T47D (cell line): ENCODE measurements at regions not wholly inside any gene's neighbourhood (a gene's known extent, or its start where the extent isn't known, plus 50 kb on each side); places are given as distances from the start of the nearest gene placed in this dataset.

ENCODE experiments used
- DNase-seq, 2 experiments: peaks; one replicate each; pipeline versions ENCODE4 v3.0.0 to v3.0.0-alpha.2; 2011 to 2012; ENCODE audit warnings: low read depth in 1 of 2, low spot score in 1 of 2
- JUND ChIP-seq: IDR thresholded peaks from 2 replicates; pipeline ENCODE4 v1.6.1; 2012; ENCODE audit warnings: low read depth
- in situ Hi-C: cut with HindIII; loops from 2 replicates; pipeline ENCODE4 v1.10.0; 2016; ENCODE audit warnings: low sequenced_read_pairs, low pct_unique_long_range_greater_than_20kb

GRCh38 chr9:115978659-115979096, 174.9 kb upstream of the PAPPA start:
- peak in 1 of 2 experiments; percentile 66 for DNase-seq
- in situ Hi-C loops, result no loop called here
- TF ChIP-seq JUND, result no peak

GRCh38 chr9:115980054-115980453, 173.5 kb upstream of the PAPPA start:
- TF ChIP-seq JUND, result no peak
- in situ Hi-C loops, result no loop called here
- DNase-seq, result no peak

GRCh38 chr9:115980502-115980901, 173.1 kb upstream of the PAPPA start:
- TF ChIP-seq JUND, result no peak
- in situ Hi-C loops, result no loop called here
- DNase-seq, result no peak

GRCh38 chr9:115980976-115981375, 172.6 kb upstream of the PAPPA start:
- DNase-seq, result no peak
- TF ChIP-seq JUND, result no peak
- in situ Hi-C loops, result no loop called here

- in situ Hi-C loops, result no loop called here
- DNase-seq, result no peak
- no peak for TF ChIP-seq JUND
Measured at GRCh38 chr9:115983366-115983765, 170.2 kb upstream of the PAPPA start.

- in situ Hi-C loops, result no loop called here
- DNase-seq, result no peak
Measured at GRCh38 chr9:115985657-115986056, 167.9 kb upstream of the PAPPA start.

GRCh38 chr9:115986508-115986907, 167.1 kb upstream of the PAPPA start:
- no peak for TF ChIP-seq JUND
- no peak for DNase-seq
- in situ Hi-C loops, result no loop called here

More at GRCh38 chr9:115985657-115986056, 167.9 kb upstream of the PAPPA start:
- no peak for TF ChIP-seq JUND

- no peak for TF ChIP-seq JUND
- in situ Hi-C loops, result no loop called here
- DNase-seq, result no peak
Measured at GRCh38 chr9:115988701-115989100, 164.9 kb upstream of the PAPPA start.

- in situ Hi-C loops, result no loop called here
- no peak for DNase-seq
- no peak for TF ChIP-seq JUND
Measured at GRCh38 chr9:115989831-115990230, 163.8 kb upstream of the PAPPA start.

- no peak for TF ChIP-seq JUND
- in situ Hi-C loops, result no loop called here
- DNase-seq, result no peak
Measured at GRCh38 chr9:115992834-115993233, 160.8 kb upstream of the PAPPA start.

- in situ Hi-C loops, result no loop called here
- TF ChIP-seq JUND, result no peak
- DNase-seq, result no peak
Measured at GRCh38 chr9:115997923-115998322, 155.7 kb upstream of the PAPPA start.

- in situ Hi-C loops, result no loop called here
- DNase-seq, result no peak
- no peak for TF ChIP-seq JUND
Measured at GRCh38 chr9:115998666-115999065, 154.9 kb upstream of the PAPPA start.

- in situ Hi-C loops, result no loop called here
- DNase-seq, result no peak
- no peak for TF ChIP-seq JUND
Measured at GRCh38 chr9:115999498-115999897, 154.1 kb upstream of the PAPPA start.

- no peak for TF ChIP-seq JUND
- in situ Hi-C loops, result no loop called here
- peak in 1 of 2 experiments; percentile 41 for DNase-seq
Measured at GRCh38 chr9:116000748-116001329, 152.8 kb upstream of the PAPPA start.
